Stimulated activated naive B cell treated with anti-CD40 and anti-IgM and Interleukin-4, amounts not matched to agents 10 μg/mL and 1 μg/mL and 100 μg/mL, for 72 hours (primary cell): ENCODE measurements at regions not wholly inside any gene's neighbourhood (a gene's known extent, or its start where the extent isn't known, plus 50 kb on each side); places are given as distances from the start of the nearest gene placed in this dataset.
A peak's percentile ranks its signal among the peaks of the same experiment; 100 is the strongest.

Experiments
- ATAC-seq, 2 donors: fragments of 150-1000 bp; cut with Tn5 transposase; replicated peaks; 2 replicates each; pipeline ENCODE4 v1.10.0; 2021; ENCODE audit warnings: moderate library complexity in 1 of 2
- DNase-seq: peaks from one replicate; pipeline ENCODE4 v3.0.0; 2021
- H3K27ac Mint-ChIP-seq: one replicate; pipeline ENCODE4 v1.8.0; 2022; ENCODE audit warnings: mild to moderate bottlenecking, mixed read lengths
- H3K27me3 Mint-ChIP-seq, 2 donors: one replicate each; pipeline ENCODE4 v1.8.0; 2022; ENCODE audit warnings: mixed read lengths in 2 of 2
- H3K36me3 Mint-ChIP-seq, 2 donors: one replicate each; pipeline ENCODE4 v1.8.0; 2022; ENCODE audit warnings: mixed read lengths in 2 of 2, mild to moderate bottlenecking in 1 of 2
- H3K4me1 Mint-ChIP-seq, 2 donors: one replicate each; pipeline ENCODE4 v1.8.0; 2022; ENCODE audit warnings: mixed read lengths in 2 of 2, mild to moderate bottlenecking in 1 of 2
- H3K4me3 Mint-ChIP-seq, 2 donors: one replicate each; pipeline ENCODE4 v1.8.0; 2022; ENCODE audit warnings: mild to moderate bottlenecking in 2 of 2, mixed read lengths in 2 of 2, moderate library complexity in 1 of 2
- H3K9me3 Mint-ChIP-seq, 2 donors: one replicate each; pipeline ENCODE4 v1.8.0; 2022; ENCODE audit warnings: mixed read lengths in 2 of 2, mild to moderate bottlenecking in 1 of 2

DNA sequence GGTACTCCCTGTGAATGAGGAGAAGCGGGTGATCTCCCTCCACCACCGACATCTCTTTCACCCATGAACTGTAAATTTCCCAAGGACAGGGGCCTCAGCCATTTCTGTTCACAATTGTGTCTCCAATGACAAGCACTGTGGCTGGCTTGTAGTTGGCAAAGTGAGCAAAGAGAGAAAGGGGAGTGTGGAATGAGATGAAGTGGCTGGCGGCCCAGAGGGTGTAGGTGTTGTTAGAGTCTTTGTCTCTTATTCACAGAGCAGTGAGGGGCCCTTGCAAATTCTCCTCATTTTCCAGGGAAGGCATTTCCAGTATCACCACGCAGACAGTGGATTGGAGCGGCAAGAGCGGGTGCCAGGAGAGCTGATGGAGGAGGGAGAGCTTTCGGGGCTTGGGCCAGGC lies 411.7 kb upstream of the EEF2KMT start:
- H3K9me3 Mint-ChIP-seq: peaks cover 1 to 4% of the 10 kb centered on the region in 2 donors
- H3K27me3 Mint-ChIP-seq: peaks cover 5 to 6% of the 10 kb centered on the region in 2 donors
- ATAC-seq (no peak), DNase-seq (no peak)
- no peak overlapping the region for H3K4me3 Mint-ChIP-seq
- H3K27ac Mint-ChIP-seq: no peak overlapping the region
- H3K4me1 Mint-ChIP-seq: no peaks in the 10 kb centered on the region
- no peaks in the 10 kb centered on the region for H3K36me3 Mint-ChIP-seq

DNA sequence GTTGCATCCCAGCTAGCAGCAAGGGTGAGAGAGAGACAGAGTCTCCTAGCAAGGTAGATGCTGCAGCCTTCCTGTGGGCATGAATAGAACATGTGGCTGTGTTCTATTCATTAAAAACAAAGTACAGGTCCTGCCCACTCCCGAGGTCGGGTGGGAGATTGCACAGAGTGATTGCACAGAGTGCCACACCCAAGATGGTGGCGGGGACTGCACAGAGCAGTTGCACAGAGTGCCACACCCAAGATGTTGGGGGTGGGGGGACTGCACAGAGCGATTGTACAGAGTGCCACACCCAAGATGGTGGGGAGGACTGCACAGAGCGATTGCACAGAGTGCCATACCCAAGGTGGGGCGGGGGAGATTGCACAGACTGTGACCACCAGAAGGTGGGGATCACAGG lies 410.8 kb upstream of the EEF2KMT start:
- Mint-ChIP-seq H3K27me3 (peaks cover 5 to 6% of the 10 kb centered on the region in 2 donors), H3K4me1 (no peaks in the 10 kb centered on the region), H3K27ac (no peak overlapping the region), H3K36me3 (no peaks in the 10 kb centered on the region), H3K4me3 (no peak overlapping the region), H3K9me3 (no peaks in the 10 kb centered on the region)
- ATAC-seq (no peak), DNase-seq (no peak)

GRCh38 chr16:5506021-5506420 lies 408.4 kb upstream of the EEF2KMT start:
- H3K9me3 Mint-ChIP-seq: no peaks in the 10 kb centered on the region
- no peak overlapping the region for H3K4me3 Mint-ChIP-seq
- no peaks in the 10 kb centered on the region for H3K36me3 Mint-ChIP-seq
- no peaks in the 10 kb centered on the region for H3K4me1 Mint-ChIP-seq
- ATAC-seq (no peak), DNase-seq (no peak)
- H3K27me3 Mint-ChIP-seq: peaks cover 5 to 6% of the 10 kb centered on the region in 2 donors
- H3K27ac Mint-ChIP-seq: no peak overlapping the region

- DNase-seq (no peak), ATAC-seq (no peak)
- Mint-ChIP-seq H3K27ac (no peak overlapping the region), H3K4me3 (no peak overlapping the region), H3K36me3 (no peaks in the 10 kb centered on the region), H3K9me3 (no peaks in the 10 kb centered on the region), H3K4me1 (no peaks in the 10 kb centered on the region), H3K27me3 (peaks cover 5 to 6% of the 10 kb centered on the region in 2 donors)
These were observed 407.7 kb upstream of the EEF2KMT start for GRCh38 chr16:5505091-5505887.

- no peaks in the 10 kb centered on the region for H3K4me1 Mint-ChIP-seq
- H3K9me3 Mint-ChIP-seq: peaks cover 1 to 3% of the 10 kb centered on the region in 2 donors
- no peak for ATAC-seq
- H3K27ac Mint-ChIP-seq: no peak overlapping the region
- no peaks in the 10 kb centered on the region for H3K36me3 Mint-ChIP-seq
- no peak overlapping the region for H3K4me3 Mint-ChIP-seq
- no peak for DNase-seq
- H3K27me3 Mint-ChIP-seq: peaks cover 1 to 5% of the 10 kb centered on the region in 2 donors
These were observed 406.6 kb upstream of the EEF2KMT start for GRCh38 chr16:5504064-5504781.

- no peak overlapping the region for H3K4me3 Mint-ChIP-seq
- DNase-seq: no peak
These were observed 405.3 kb upstream of the EEF2KMT start for GRCh38 chr16:5502944-5503343.

DNA sequence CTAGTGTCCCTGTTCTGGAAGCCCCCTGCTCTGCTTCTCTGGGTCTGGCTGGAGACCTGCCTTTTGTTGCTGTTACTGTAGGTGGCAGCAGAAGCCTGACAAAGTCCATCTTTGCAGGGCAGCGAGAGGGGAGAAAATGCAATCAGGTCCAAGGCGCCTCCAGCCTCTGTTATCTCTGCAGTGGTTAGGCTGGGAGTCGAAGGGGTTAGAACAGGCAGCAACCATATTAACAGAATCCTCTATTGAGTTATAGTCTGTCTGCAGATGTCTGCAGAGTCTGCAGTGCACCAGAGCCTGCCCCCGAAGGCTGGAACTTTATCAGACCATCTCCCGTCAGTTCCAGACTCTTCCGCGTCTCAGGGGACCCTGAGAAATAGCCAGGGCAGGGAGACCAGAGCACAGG lies 404.9 kb upstream of the EEF2KMT start:
- no peaks in the 10 kb centered on the region for H3K36me3 Mint-ChIP-seq
- DNase-seq (no peak), ATAC-seq (peak in 1 of 2 donors; percentile 39)
- no peaks in the 10 kb centered on the region for H3K4me1 Mint-ChIP-seq
- no peak overlapping the region for H3K4me3 Mint-ChIP-seq
- no peak overlapping the region for H3K27ac Mint-ChIP-seq
- H3K27me3 Mint-ChIP-seq: peaks cover 0 to 5% of the 10 kb centered on the region in 2 donors
- peaks cover 1 to 3% of the 10 kb centered on the region in 2 donors for H3K9me3 Mint-ChIP-seq

More at GRCh38 chr16:5502944-5503343, 405.3 kb upstream of the EEF2KMT start:
- no peak for ATAC-seq
- Mint-ChIP-seq H3K27me3 (peaks cover 0 to 5% of the 10 kb centered on the region in 2 donors), H3K36me3 (no peaks in the 10 kb centered on the region), H3K4me1 (no peaks in the 10 kb centered on the region), H3K9me3 (peaks cover 1 to 3% of the 10 kb centered on the region in 2 donors), H3K27ac (no peak overlapping the region)

- Mint-ChIP-seq H3K36me3 (no peaks in the 10 kb centered on the region), H3K27ac (no peak overlapping the region), H3K9me3 (peaks cover 3% of the 10 kb centered on the region in 2 donors), H3K27me3 (no peaks in the 10 kb centered on the region), H3K4me3 (no peak overlapping the region), H3K4me1 (no peaks in the 10 kb centered on the region)
- no peak for ATAC-seq
- DNase-seq: no peak
These were observed 402.9 kb upstream of the EEF2KMT start for GRCh38 chr16:5500526-5500925.

DNA sequence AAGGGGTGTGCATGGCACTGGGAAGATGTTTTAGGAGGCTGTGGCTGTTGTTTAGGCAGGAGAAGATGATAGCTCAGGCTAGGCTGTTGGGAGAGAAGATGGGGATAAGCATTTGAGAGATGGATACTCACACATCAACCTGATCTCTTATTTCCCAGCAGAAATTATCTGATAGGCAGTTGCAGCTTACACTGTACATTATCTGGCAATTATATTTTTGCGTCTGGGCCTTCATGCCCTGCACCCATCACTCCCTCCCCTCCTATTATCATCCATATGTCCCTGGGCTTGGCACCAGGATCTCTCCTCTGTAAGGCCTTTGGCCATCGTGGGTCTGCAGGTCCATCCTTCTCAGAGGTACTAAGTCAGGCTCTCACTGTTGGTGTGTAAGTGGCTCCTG lies 401.0 kb upstream of the EEF2KMT start:
- DNase-seq (no peak), ATAC-seq (no peak)
- Mint-ChIP-seq H3K4me1 (no peaks in the 10 kb centered on the region), H3K27ac (no peak overlapping the region), H3K36me3 (no peaks in the 10 kb centered on the region), H3K9me3 (peaks cover 3% of the 10 kb centered on the region in 2 donors), H3K27me3 (no peaks in the 10 kb centered on the region), H3K4me3 (no peak overlapping the region)

GRCh38 chr16:5496013-5496412 lies 398.4 kb upstream of the EEF2KMT start:
- H3K27ac Mint-ChIP-seq: no peak overlapping the region
- H3K4me3 Mint-ChIP-seq: no peak overlapping the region
- H3K4me1 Mint-ChIP-seq: no peaks in the 10 kb centered on the region

GRCh38 chr16:5490499-5490898 lies 392.9 kb upstream of the EEF2KMT start:
- DNase-seq (no peak), ATAC-seq (no peak)
- Mint-ChIP-seq H3K9me3 (no peaks in the 10 kb centered on the region), H3K27ac (no peak overlapping the region), H3K4me3 (no peak overlapping the region), H3K4me1 (no peaks in the 10 kb centered on the region), H3K27me3 (no peaks in the 10 kb centered on the region), H3K36me3 (no peaks in the 10 kb centered on the region)

More at GRCh38 chr16:5496013-5496412, 398.4 kb upstream of the EEF2KMT start:
- H3K9me3 Mint-ChIP-seq: peaks cover 3% of the 10 kb centered on the region in 2 donors
- no peaks in the 10 kb centered on the region for H3K36me3 Mint-ChIP-seq
- H3K27me3 Mint-ChIP-seq: no peaks in the 10 kb centered on the region
- DNase-seq (no peak), ATAC-seq (no peak)

- Mint-ChIP-seq H3K4me3 (no peak overlapping the region), H3K4me1 (no peaks in the 10 kb centered on the region)
These were observed 391.0 kb upstream of the EEF2KMT start for GRCh38 chr16:5488581-5488980.

DNA sequence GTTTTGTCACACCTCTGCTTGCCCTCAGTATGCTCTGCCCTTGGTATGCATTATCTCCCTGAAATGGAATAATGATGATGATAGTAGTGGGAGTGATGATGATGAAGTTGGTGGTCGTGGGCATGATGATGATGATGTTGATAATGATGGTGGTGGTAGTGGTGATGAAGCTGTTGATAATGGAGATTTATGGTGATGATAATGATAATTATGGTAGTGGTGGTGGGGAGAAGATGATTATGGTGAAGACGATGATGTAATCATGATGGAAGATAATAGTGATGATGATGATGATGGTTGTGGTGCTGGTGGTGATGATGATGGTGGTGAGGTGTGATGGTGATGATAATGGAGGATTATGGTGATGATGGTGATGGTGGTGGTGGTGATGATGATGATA lies 390.1 kb upstream of the EEF2KMT start:
- Mint-ChIP-seq H3K27ac (no peak overlapping the region), H3K9me3 (peaks cover 0 to 2% of the 10 kb centered on the region in 2 donors), H3K4me3 (no peak overlapping the region), H3K27me3 (no peaks in the 10 kb centered on the region), H3K4me1 (no peaks in the 10 kb centered on the region), H3K36me3 (no peaks in the 10 kb centered on the region)
- ATAC-seq (no peak), DNase-seq (no peak)

More at GRCh38 chr16:5488581-5488980, 391.0 kb upstream of the EEF2KMT start:
- DNase-seq: no peak
- Mint-ChIP-seq H3K27me3 (no peaks in the 10 kb centered on the region), H3K36me3 (no peaks in the 10 kb centered on the region), H3K9me3 (no peaks in the 10 kb centered on the region), H3K27ac (no peak overlapping the region)
- ATAC-seq: no peak

DNA sequence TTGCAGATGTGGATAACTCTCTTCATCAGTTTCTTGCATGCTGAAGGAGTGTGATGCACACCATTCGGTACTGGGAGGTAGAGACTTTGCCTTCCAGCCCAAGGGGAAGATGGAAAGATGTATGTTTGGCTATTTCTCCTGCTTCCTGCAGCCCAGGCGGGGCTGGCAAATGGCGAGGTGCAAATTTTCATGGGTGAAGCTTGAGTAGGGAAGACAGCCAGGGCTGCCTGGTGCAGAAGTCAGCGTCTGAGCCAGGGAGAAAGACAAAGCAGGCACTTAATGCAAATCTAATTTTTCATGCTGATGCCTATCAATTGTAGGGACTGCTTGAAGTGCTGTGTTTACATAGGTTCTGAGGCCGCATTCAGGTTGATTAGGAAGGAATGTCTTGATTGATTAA lies 384.7 kb upstream of the EEF2KMT start:
- Mint-ChIP-seq H3K27ac (no peak overlapping the region), H3K36me3 (no peaks in the 10 kb centered on the region), H3K27me3 (no peaks in the 10 kb centered on the region), H3K9me3 (peaks cover 0 to 2% of the 10 kb centered on the region in 2 donors), H3K4me3 (no peak overlapping the region), H3K4me1 (no peaks in the 10 kb centered on the region)
- ATAC-seq (no peak), DNase-seq (no peak)
